ENCODE measurements at regions not wholly inside any gene's neighbourhood (a gene's known extent, or its start where the extent isn't known, plus 50 kb on each side); places are given as distances from the start of the nearest gene placed in this dataset.

DNA sequence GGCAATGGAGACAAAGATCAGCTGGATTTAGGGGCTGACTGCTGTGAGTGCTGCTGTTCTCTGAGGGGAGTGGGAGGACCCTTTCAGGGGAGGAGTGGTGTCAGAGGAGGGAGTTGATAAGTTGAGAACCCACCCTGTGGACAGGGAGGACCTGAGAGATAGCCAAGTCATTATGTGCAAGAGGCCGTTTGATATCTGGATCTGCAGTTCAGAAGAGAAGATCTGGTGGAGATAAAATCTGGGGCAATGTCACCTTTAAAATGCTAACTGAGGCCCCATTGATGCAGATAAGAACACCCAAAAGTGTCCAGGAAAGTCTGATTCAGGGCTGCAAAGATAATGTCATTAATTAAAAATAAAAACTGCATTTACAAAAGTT is 256.1 kb upstream of the HES1 start:
- TF ChIP-seq CTCF (IDR thresholded peaks at IDR 0.05; ENCODE audit: low read depth, low read length, poor library complexity, severe bottlenecking): no peak
- no peak for TF ChIP-seq EZH2phosphoT487 (IDR thresholded peaks at IDR 0.05; ENCODE audit: borderline replicate concordance, low read length)
